ENCODE measurements at regions not wholly inside any gene's neighbourhood (a gene's known extent, or its start where the extent isn't known, plus 50 kb on each side); places are given as distances from the start of the nearest gene placed in this dataset.

- TF ChIP-seq CTCF (IDR thresholded peaks at IDR 0.05) (no peak), POLR2AphosphoS5 (IDR thresholded peaks at IDR 0.05) (no peak), POLR2A (IDR thresholded peaks at IDR 0.05) (no peak)
Observed at GRCh38 chr4:67006791-67007190, 538.5 kb downstream of the CENPC start.
